ENCODE measurements at regions not wholly inside any gene's neighbourhood (a gene's known extent, or its start where the extent isn't known, plus 50 kb on each side); places are given as distances from the start of the nearest gene placed in this dataset.

GRCh38 chr20:4435225-4435624 is 186.1 kb upstream of the ADRA1D start:
- TF ChIP-seq MAZ (IDR thresholded peaks at IDR 0.05; ENCODE audit: borderline replicate concordance, low read depth, low read length) (no peak), CTCF (IDR thresholded peaks at IDR 0.05) (no peak), POLR2AphosphoS2 (conservative IDR thresholded peaks at IDR 0.05; ENCODE audit: low read length) (no peak), CEBPB (IDR thresholded peaks at IDR 0.05) (no peak), EP300 (IDR thresholded peaks at IDR 0.05) (no peak), REST (IDR thresholded peaks at IDR 0.05) (no peak), HDAC2 (IDR thresholded peaks at IDR 0.05) (no peak), POLR2A (IDR thresholded peaks at IDR 0.05; ENCODE audit: low read length) (no peak), KDM5A (IDR thresholded peaks at IDR 0.05) (no peak), TP53 (CRISPR knock-in tag; IDR thresholded peaks at IDR 0.05) (no peak), MAFK (IDR thresholded peaks at IDR 0.05; ENCODE audit: partially characterized antibody) (no peak), SMC3 (IDR thresholded peaks at IDR 0.05) (no peak)

Measured in A549 (cell line).